Mesenchymal stem cell (in vitro differentiated cells and primary cell): ENCODE measurements at regions not wholly inside any gene's neighbourhood (a gene's known extent, or its start where the extent isn't known, plus 50 kb on each side); places are given as distances from the start of the nearest gene placed in this dataset.

Source experiments
- DNase-seq: peaks from one replicate; pipeline ENCODE4 v3.0.0-alpha.2; 2013
- H2AFZ ChIP-seq: one replicate; pipeline ENCODE4 v1.6.1; 2013; ENCODE audit warnings: low read depth, mild to moderate bottlenecking, control low read depth, inconsistent platforms, low read length, moderate library complexity
- H2AK5ac ChIP-seq: 2 replicates; pipeline ENCODE4 v1.6.1; 2013; ENCODE audit warnings: low read length, moderate library complexity, mild to moderate bottlenecking, inconsistent platforms; ENCODE audit not compliant: severe bottlenecking
- H2BK120ac ChIP-seq: one replicate; pipeline ENCODE4 v1.6.1; 2013; ENCODE audit warnings: low read depth, mild to moderate bottlenecking, inconsistent platforms, low read length, moderate library complexity
- H2BK12ac ChIP-seq, 2 experiments: one replicate each; pipeline ENCODE4 v1.6.1; 2013; ENCODE audit warnings: inconsistent platforms in 2 of 2, low read length in 2 of 2, mild to moderate bottlenecking in 2 of 2, moderate library complexity in 2 of 2, control low read depth in 1 of 2
- H2BK15ac ChIP-seq: one replicate; pipeline ENCODE4 v1.6.1; 2013; ENCODE audit warnings: mild to moderate bottlenecking, low read depth, inconsistent platforms; ENCODE audit not compliant: poor library complexity, severe bottlenecking
- H2BK5ac ChIP-seq: 2 replicates; pipeline ENCODE4 v1.6.1; 2013; ENCODE audit warnings: low read depth, mild to moderate bottlenecking, low read length, control low read depth, inconsistent platforms; ENCODE audit not compliant: poor library complexity, severe bottlenecking
- H3K14ac ChIP-seq, 2 experiments: one replicate each; pipeline ENCODE4 v1.6.1; 2013; ENCODE audit warnings: inconsistent platforms in 2 of 2, low read length in 2 of 2, control low read depth in 1 of 2, mild to moderate bottlenecking in 1 of 2, moderate library complexity in 1 of 2
- H3K18ac ChIP-seq, 2 experiments: one replicate each; pipeline ENCODE4 v1.6.1; 2013; ENCODE audit warnings: inconsistent platforms in 2 of 2, low read length in 2 of 2, control low read depth in 1 of 2, low read depth in 1 of 2, mild to moderate bottlenecking in 1 of 2
- H3K23ac ChIP-seq, 2 experiments: one replicate each; pipeline ENCODE4 v1.6.1; 2013; ENCODE audit warnings: inconsistent platforms in 2 of 2, low read length in 2 of 2, mild to moderate bottlenecking in 2 of 2, moderate library complexity in 2 of 2, control low read depth in 1 of 2
- H3K27ac ChIP-seq: 2 replicates; pipeline ENCODE4 v1.5.1; 2013; ENCODE audit warnings: mild to moderate bottlenecking, moderate library complexity, low read length, control low read depth, inconsistent platforms; ENCODE audit not compliant: poor library complexity, severe bottlenecking
- H3K27me3 ChIP-seq, 2 experiments: 2 replicates each; pipeline versions ENCODE4 v1.6.1 to v1.7.0; 2013; ENCODE audit warnings: low read length in 2 of 2, mild to moderate bottlenecking in 2 of 2, moderate library complexity in 2 of 2, control low read depth in 1 of 2, inconsistent platforms in 1 of 2; ENCODE audit not compliant: control insufficient read depth in 1 of 2, insufficient read depth in 1 of 2
- H3K36me3 ChIP-seq, 2 experiments: 2 replicates each; pipeline versions ENCODE4 v1.6.1 to v1.7.0; 2013; ENCODE audit warnings: low read length in 2 of 2, control low read depth in 1 of 2, inconsistent platforms in 1 of 2, low read depth in 1 of 2, mild to moderate bottlenecking in 1 of 2; ENCODE audit not compliant: insufficient read depth in 2 of 2, control insufficient read depth in 1 of 2
- H3K4ac ChIP-seq, 2 experiments: one replicate each; pipeline ENCODE4 v1.6.1; 2013; ENCODE audit warnings: inconsistent platforms in 2 of 2, low read length in 2 of 2, mild to moderate bottlenecking in 2 of 2, moderate library complexity in 2 of 2, control low read depth in 1 of 2, low read depth in 1 of 2
- H3K4me1 ChIP-seq: 2 replicates; pipeline ENCODE4 v1.6.1; 2013; ENCODE audit warnings: low read depth, low read length, control low read depth; ENCODE audit not compliant: control insufficient read depth, insufficient read depth
- H3K4me2 ChIP-seq: 2 replicates; pipeline ENCODE4 v1.6.1; 2013; ENCODE audit warnings: low read length, mild to moderate bottlenecking, inconsistent platforms; ENCODE audit not compliant: poor library complexity, severe bottlenecking
- H3K4me3 ChIP-seq, 2 experiments: 2 replicates each; pipeline versions ENCODE4 v1.5.1 to v1.7.0; 2013; ENCODE audit warnings: low read length in 2 of 2, mild to moderate bottlenecking in 2 of 2, control low read depth in 1 of 2, low read depth in 1 of 2; ENCODE audit not compliant: insufficient read depth in 1 of 2
- H3K79me1 ChIP-seq: replicated peaks from 2 replicates; pipeline ENCODE4 v1.6.1; 2013; ENCODE audit warnings: mild to moderate bottlenecking, control low read depth, low read length, inconsistent platforms; ENCODE audit not compliant: poor library complexity, severe bottlenecking
- H3K9ac ChIP-seq: 2 replicates; pipeline ENCODE4 v1.7.0; 2013; ENCODE audit warnings: mild to moderate bottlenecking, low read length, moderate library complexity
- H3K9me3 ChIP-seq: 2 replicates; pipeline ENCODE4 v1.7.0; 2013; ENCODE audit warnings: mild to moderate bottlenecking, low read length; ENCODE audit not compliant: control insufficient read depth
- H4K8ac ChIP-seq: one replicate; pipeline ENCODE4 v1.6.1; 2013; ENCODE audit warnings: inconsistent platforms, mild to moderate bottlenecking, low read length, moderate library complexity
- H4K91ac ChIP-seq: one replicate; pipeline ENCODE4 v1.6.1; 2013; ENCODE audit warnings: mild to moderate bottlenecking, low read length, inconsistent platforms
- WGBS: methylation state at CpG from one replicate; pipeline ENCODE4 v1.1.7; 2013; ENCODE audit warnings: mixed read lengths; 5-methylcytosine and 5-hydroxymethylcytosine counted together

DNA sequence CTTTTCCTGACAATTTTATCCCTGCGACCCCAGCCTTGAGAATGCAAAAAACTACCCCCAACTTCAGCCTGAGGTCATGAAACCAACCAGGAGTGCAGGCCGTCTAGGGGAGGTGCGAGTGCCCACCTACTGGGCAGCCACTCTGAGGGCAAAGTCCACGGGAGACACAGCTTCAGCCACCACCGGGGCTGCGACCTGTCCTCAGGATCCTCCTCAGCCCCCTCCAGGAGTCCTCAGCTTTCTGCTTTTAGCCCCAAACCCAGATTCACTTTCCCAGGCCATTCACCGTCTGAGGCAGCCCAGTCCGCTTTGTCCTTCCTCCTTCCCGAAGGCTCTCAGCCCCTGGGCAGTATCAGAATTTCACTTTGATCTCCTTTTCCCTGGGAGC, 210.2 kb upstream of the TNP1 start:
- no peaks in the 10 kb centered on the region for H3K27me3 ChIP-seq
- no peak overlapping the region for H3K4me2 ChIP-seq
- H3K9me3 ChIP-seq: no peaks in the 10 kb centered on the region
- H2BK120ac ChIP-seq: no peak overlapping the region
- no peak for DNase-seq
- H2AK5ac ChIP-seq: no peak overlapping the region
- peak overlapping the region; percentile 69 to 88 for H3K18ac ChIP-seq
- no peak overlapping the region for H3K4me3 ChIP-seq
- peak overlapping the region; percentile 20 to 94 for H2BK12ac ChIP-seq
- H3K23ac ChIP-seq: no peak overlapping the region
- 87% methylated on average over 9 of the region's 9 CpGs for WGBS
- peaks cover 4% of the 10 kb centered on the region for H3K4me1 ChIP-seq
- no peak overlapping the region for H4K8ac ChIP-seq
- no peak overlapping the region for H2BK5ac ChIP-seq
- peak overlapping the region; percentile 96 for H4K91ac ChIP-seq
- H3K27ac ChIP-seq: no peak overlapping the region
- H2BK15ac ChIP-seq: no peak overlapping the region
- H2AFZ ChIP-seq: no peak overlapping the region
- peak overlapping the region in 1 of 2 experiments; percentile 92 for H3K14ac ChIP-seq
- peaks cover 0 to 4% of the 10 kb centered on the region in 2 experiments for H3K36me3 ChIP-seq
- no peak overlapping the region for H3K9ac ChIP-seq
- peak overlapping the region; percentile 2 to 85 for H3K4ac ChIP-seq
- no peaks in the 10 kb centered on the region for H3K79me1 ChIP-seq

DNA sequence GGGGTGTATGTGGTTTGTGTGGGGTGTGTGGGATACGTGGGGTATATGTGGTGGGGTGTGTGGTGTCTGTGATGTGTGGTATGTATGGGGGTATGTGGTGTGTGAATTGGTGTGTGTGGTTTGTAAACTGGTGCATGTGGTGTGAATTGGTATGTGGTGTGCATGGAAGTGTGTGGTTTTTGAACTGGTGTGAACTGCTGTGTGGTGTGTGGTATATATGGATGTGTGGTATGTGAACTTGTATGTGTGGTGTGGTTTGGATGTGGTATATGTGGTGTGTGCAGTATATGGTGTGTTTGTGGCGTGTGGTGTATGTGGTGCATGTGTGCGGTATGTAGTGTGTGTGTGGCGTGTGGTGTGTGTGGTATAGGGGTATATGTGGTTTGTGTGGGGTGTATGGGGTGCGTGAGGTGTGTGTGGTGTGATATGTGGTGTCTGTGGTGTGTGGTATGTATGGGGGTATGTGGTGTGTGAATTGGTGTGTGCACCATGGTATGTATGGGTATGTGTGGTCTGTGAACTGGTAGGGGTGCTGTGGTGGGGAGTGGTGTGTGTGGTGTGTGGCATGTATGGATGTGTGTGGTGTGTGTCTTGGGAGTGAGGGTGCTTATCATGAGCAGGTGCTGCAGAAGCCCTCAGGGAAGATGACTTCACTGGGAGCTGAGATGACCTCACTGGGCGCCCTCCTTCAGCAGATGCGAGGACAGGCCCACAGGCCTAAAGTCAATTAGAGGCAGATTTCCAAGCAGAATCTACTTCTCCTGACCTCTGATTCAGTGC, 209.6 kb upstream of the TNP1 start:
- peak overlapping the region; percentile 68 for H2BK15ac ChIP-seq
- peaks cover 3% of the 10 kb centered on the region for H3K4me1 ChIP-seq
- peak overlapping the region; percentile 15 to 85 for H3K4ac ChIP-seq
- H3K27ac ChIP-seq: no peak overlapping the region
- H3K14ac ChIP-seq: peak overlapping the region in 1 of 2 experiments; percentile 63
- no peaks in the 10 kb centered on the region for H3K79me1 ChIP-seq
- peak overlapping the region; percentile 77 for H4K8ac ChIP-seq
- peak overlapping the region; percentile 96 for H4K91ac ChIP-seq
- H3K9me3 ChIP-seq: no peaks in the 10 kb centered on the region
- peak overlapping the region in 1 of 2 experiments; percentile 76 for H3K23ac ChIP-seq
- H3K4me2 ChIP-seq: no peak overlapping the region
- peaks cover 0 to 4% of the 10 kb centered on the region in 2 experiments for H3K36me3 ChIP-seq
- whole genome bisulfite sequencing: 95% methylated on average over 7 of the region's 7 CpGs
- H2BK5ac ChIP-seq: peak overlapping the region; percentile 10
- no peak overlapping the region for H2AFZ ChIP-seq
- H2BK120ac ChIP-seq: no peak overlapping the region
- H3K4me3 ChIP-seq: no peak overlapping the region
- H3K27me3 ChIP-seq: no peaks in the 10 kb centered on the region
- no peak for DNase-seq
- peak overlapping the region; percentile 94 to 98 for H2BK12ac ChIP-seq
- H3K18ac ChIP-seq: peak overlapping the region; percentile 78 to 88
- H2AK5ac ChIP-seq: no peak overlapping the region
- H3K9ac ChIP-seq: no peak overlapping the region

DNA sequence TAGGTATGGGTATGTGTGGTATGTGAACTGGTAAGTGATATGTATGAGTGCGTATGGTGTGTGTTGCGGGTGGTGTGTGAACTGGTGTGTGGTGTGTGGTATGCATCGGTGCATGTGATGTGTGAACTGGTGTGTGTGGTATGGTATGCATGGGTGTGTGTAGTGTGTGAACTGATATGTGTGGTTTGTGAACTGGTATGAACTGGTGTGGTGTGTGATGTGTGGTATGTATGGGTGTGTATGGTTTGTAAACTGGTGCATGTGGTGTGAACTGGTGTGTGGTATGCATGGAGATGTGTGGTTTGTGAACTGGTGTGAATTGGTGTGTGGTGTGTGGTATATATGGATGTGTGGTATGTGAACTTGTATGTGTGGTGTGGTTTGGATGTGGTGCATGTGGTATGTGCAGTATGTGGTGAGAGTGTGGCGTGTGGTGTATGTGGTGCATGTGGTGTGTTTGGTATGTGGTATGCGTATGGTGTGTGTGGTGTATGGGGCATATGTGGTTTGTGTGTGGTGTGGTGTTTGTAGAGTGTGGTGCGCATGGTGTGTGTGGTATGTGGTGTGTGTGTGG, 208.9 kb upstream of the TNP1 start:
- Histone ChIP-seq H2AK5ac (no peak overlapping the region), H3K36me3 (peaks cover 0 to 4% of the 10 kb centered on the region in 2 experiments), H3K4me1 (peaks cover 6% of the 10 kb centered on the region), H3K4me2 (no peak overlapping the region), H3K23ac (no peak overlapping the region), H4K91ac (peak overlapping the region; percentile 96), H3K4ac (peak overlapping the region; percentile 47 to 59), H2BK5ac (no peak overlapping the region), H3K14ac (peak overlapping the region in 1 of 2 experiments; percentile 35), H2BK12ac (peak overlapping the region; percentile 94 to 98), H3K27me3 (no peaks in the 10 kb centered on the region), H3K18ac (peak overlapping the region; percentile 78 to 88), H2BK15ac (peak overlapping the region; percentile 68), H4K8ac (peak overlapping the region; percentile 77), H3K79me1 (no peaks in the 10 kb centered on the region), H2BK120ac (peak overlapping the region; percentile 27), H3K4me3 (no peak overlapping the region), H3K9ac (no peak overlapping the region), H3K27ac (no peak overlapping the region), H3K9me3 (no peaks in the 10 kb centered on the region), H2AFZ (no peak overlapping the region)
- WGBS: 89% methylated on average over 6 of the region's 6 CpGs
- no peak for DNase-seq

DNA sequence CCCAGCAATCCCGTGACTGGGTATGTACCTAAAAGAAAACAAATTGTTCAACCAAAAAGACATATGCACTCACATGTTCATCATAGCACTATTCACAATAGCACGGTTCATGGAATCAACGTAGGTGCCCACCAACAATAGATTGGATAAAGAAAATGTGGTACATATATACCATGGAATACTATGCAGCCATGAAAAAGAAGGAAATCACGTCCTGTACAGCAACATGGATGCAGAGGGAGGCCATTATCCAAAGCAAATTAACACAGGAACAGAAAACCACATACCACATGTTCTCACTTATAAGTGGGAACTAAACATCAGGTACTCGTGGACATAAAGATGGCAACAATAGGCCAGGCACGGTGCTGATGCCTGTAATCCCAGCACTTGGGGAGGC, 207.9 kb upstream of the TNP1 start:
- no peak overlapping the region for H2BK5ac ChIP-seq
- H3K14ac ChIP-seq: no peak overlapping the region
- no peak overlapping the region for H3K4me2 ChIP-seq
- H2BK120ac ChIP-seq: no peak overlapping the region
- H2AFZ ChIP-seq: no peak overlapping the region
- no peak overlapping the region for H2BK12ac ChIP-seq
- no peaks in the 10 kb centered on the region for H3K27me3 ChIP-seq
- peaks cover 0 to 4% of the 10 kb centered on the region in 2 experiments for H3K36me3 ChIP-seq
- H3K23ac ChIP-seq: no peak overlapping the region
- no peak overlapping the region for H3K18ac ChIP-seq
- no peak overlapping the region for H4K91ac ChIP-seq
- H3K4ac ChIP-seq: peak overlapping the region in 1 of 2 experiments; percentile 24
- no peaks in the 10 kb centered on the region for H3K9me3 ChIP-seq
- H2AK5ac ChIP-seq: no peak overlapping the region
- H3K9ac ChIP-seq: no peak overlapping the region
- H3K4me3 ChIP-seq: no peak overlapping the region
- no peak overlapping the region for H4K8ac ChIP-seq
- H2BK15ac ChIP-seq: no peak overlapping the region
- whole genome bisulfite sequencing: 97% methylated on average over 6 of the region's 6 CpGs
- H3K27ac ChIP-seq: no peak overlapping the region
- no peak for DNase-seq
- no peaks in the 10 kb centered on the region for H3K79me1 ChIP-seq
- H3K4me1 ChIP-seq: peaks cover 6% of the 10 kb centered on the region
